Endothelial cell (in vitro differentiated cells): ENCODE measurements at regions not wholly inside any gene's neighbourhood (a gene's known extent, or its start where the extent isn't known, plus 50 kb on each side); places are given as distances from the start of the nearest gene placed in this dataset.

Experiments used
- DNase-seq: peaks from one replicate; pipeline ENCODE4 v3.0.0; 2021; ENCODE audit warnings: low spot score
- H3K27ac Mint-ChIP-seq: one replicate; pipeline ENCODE4 v1.8.0; 2021; ENCODE audit warnings: mixed read lengths, inconsistent platforms; ENCODE audit not compliant: unreplicated experiment
- H3K27me3 Mint-ChIP-seq: one replicate; pipeline ENCODE4 v1.8.0; 2021; ENCODE audit warnings: mild to moderate bottlenecking, moderate library complexity, mixed read lengths, inconsistent platforms; ENCODE audit not compliant: unreplicated experiment
- H3K36me3 Mint-ChIP-seq: one replicate; pipeline ENCODE4 v1.8.0; 2021; ENCODE audit warnings: mild to moderate bottlenecking, low read depth, mixed read lengths, inconsistent platforms; ENCODE audit not compliant: unreplicated experiment
- H3K4me1 Mint-ChIP-seq: one replicate; pipeline ENCODE4 v1.8.0; 2021; ENCODE audit warnings: mild to moderate bottlenecking, mixed read lengths, inconsistent platforms; ENCODE audit not compliant: unreplicated experiment
- H3K4me3 Mint-ChIP-seq: one replicate; pipeline ENCODE4 v1.8.0; 2021; ENCODE audit warnings: mild to moderate bottlenecking, mixed read lengths, inconsistent platforms; ENCODE audit not compliant: unreplicated experiment
- H3K9me3 Mint-ChIP-seq: one replicate; pipeline ENCODE4 v1.8.0; 2021; ENCODE audit warnings: mixed read lengths, inconsistent platforms; ENCODE audit not compliant: unreplicated experiment
- CTCF ChIP-seq: fragments of 200-600 bp; sonication (generic); IDR thresholded peaks from one replicate; pipeline ENCODE4 v1.5.0; 2021; ENCODE audit warnings: antibody characterized with exemption; ENCODE audit not compliant: unreplicated experiment

GRCh38 chr21:28719723-28720122 is 273.0 kb downstream of the LTN1 start:
- H3K36me3 Mint-ChIP-seq, result no peaks in the 10 kb centered on the region
- no peaks in the 10 kb centered on the region for H3K4me1 Mint-ChIP-seq
- DNase-seq, result no peak
- H3K27me3 Mint-ChIP-seq, result peaks cover 1% of the 10 kb centered on the region
- H3K9me3 Mint-ChIP-seq, result no peaks in the 10 kb centered on the region
- TF ChIP-seq CTCF, result no peak
- H3K27ac Mint-ChIP-seq, result no peak overlapping the region
- H3K4me3 Mint-ChIP-seq, result no peak overlapping the region

GRCh38 chr21:28714777-28715464 is 277.8 kb downstream of the LTN1 start:
- Mint-ChIP-seq H3K4me3 (no peak overlapping the region), H3K4me1 (no peaks in the 10 kb centered on the region), H3K27me3 (peaks cover 8% of the 10 kb centered on the region), H3K27ac (no peak overlapping the region), H3K9me3 (no peaks in the 10 kb centered on the region), H3K36me3 (no peaks in the 10 kb centered on the region)
- DNase-seq, result no peak
- no peak for TF ChIP-seq CTCF

DNA sequence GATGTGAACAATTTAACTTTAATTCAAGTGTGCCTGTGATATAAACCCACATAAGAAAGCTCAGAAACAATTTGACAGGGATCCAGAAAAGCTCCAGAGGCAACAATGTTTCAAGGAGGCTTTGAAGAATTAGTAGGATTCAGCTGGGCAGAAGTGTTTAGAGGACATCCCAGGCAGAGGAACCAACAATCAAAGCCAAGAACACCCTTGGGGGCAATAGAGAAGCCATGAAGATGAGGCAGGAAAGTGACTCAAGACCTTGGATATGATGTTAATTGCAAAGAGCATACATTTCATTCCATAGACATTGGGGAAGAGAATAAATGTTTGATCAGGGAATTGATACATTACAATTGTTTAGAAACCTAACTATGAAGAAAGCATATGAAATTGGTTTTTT is 280.3 kb downstream of the LTN1 start:
- Mint-ChIP-seq H3K4me1 (no peaks in the 10 kb centered on the region), H3K27me3 (peaks cover 8% of the 10 kb centered on the region), H3K36me3 (no peaks in the 10 kb centered on the region), H3K9me3 (no peaks in the 10 kb centered on the region), H3K27ac (no peak overlapping the region), H3K4me3 (no peak overlapping the region)
- DNase-seq, result no peak
- TF ChIP-seq CTCF, result no peak

GRCh38 chr21:28705616-28706015 is 287.1 kb downstream of the LTN1 start:
- Mint-ChIP-seq H3K27me3 (no peaks in the 10 kb centered on the region), H3K4me1 (no peaks in the 10 kb centered on the region), H3K27ac (no peak overlapping the region), H3K36me3 (no peaks in the 10 kb centered on the region), H3K9me3 (no peaks in the 10 kb centered on the region), H3K4me3 (no peak overlapping the region)
- no peak for TF ChIP-seq CTCF
- no peak for DNase-seq

DNA sequence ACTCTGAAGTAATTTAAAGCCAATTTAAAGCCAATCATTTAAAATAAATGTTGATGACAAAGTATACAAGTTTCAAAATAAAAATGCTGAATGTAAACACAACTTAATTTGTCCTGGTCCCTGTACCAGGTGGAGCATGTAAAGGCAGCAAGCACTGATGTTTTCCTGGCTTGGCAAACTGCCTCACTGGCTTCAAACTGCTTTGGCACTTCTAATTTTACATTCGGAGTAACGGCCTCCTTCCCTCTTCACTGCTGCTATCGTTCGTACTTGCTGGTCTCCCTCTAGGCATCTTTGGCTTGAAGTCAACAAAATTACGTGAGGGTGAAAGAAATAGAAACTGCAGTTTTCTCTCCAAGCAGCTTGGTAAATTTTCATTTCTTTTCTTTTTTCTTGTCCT is 287.9 kb downstream of the LTN1 start:
- no peak for TF ChIP-seq CTCF
- no peak for DNase-seq
- Mint-ChIP-seq H3K27ac (no peak overlapping the region), H3K36me3 (no peaks in the 10 kb centered on the region), H3K4me3 (no peak overlapping the region), H3K9me3 (no peaks in the 10 kb centered on the region), H3K27me3 (no peaks in the 10 kb centered on the region), H3K4me1 (no peaks in the 10 kb centered on the region)
